ENCODE measurements at regions not wholly inside any gene's neighbourhood (a gene's known extent, or its start where the extent isn't known, plus 50 kb on each side); places are given as distances from the start of the nearest gene placed in this dataset.

DNA sequence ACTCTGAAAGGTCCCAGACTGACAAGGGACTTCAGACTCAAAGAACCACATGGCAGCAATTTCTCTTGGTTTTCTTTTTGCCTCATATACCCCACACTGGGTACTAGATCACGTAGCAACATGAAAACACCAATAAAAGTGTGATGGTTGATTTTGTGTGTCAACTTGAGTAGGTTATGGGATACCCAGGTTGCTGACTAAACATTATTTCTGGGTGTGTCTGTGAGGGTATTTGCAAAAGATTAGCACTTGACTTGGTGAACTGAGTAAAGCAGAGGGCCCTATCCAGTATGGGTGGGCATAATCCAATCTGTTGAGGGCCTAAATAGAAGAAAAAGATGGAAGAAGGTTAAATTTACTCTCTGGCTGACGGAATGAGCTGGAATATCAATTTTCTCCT lies 53.8 kb upstream of the ZNF618 start:
- Histone ChIP-seq H3K36me3 (no peaks in the 10 kb centered on the region), H3K4me1 (no peaks in the 10 kb centered on the region), H3K9me3 (no peaks in the 10 kb centered on the region), H3K4me3 (no peak overlapping the region), H3K27ac (no peak overlapping the region), H3K9ac (ENCODE audit: low read depth in 2 of 2, low read length in 2 of 2) (no peak overlapping the region), H3K27me3 (no peaks in the 10 kb centered on the region)
- intact Hi-C loops (cut with DNase I): no loop called here
- no peak for DNase-seq
- TF ChIP-seq, protein P1, sequence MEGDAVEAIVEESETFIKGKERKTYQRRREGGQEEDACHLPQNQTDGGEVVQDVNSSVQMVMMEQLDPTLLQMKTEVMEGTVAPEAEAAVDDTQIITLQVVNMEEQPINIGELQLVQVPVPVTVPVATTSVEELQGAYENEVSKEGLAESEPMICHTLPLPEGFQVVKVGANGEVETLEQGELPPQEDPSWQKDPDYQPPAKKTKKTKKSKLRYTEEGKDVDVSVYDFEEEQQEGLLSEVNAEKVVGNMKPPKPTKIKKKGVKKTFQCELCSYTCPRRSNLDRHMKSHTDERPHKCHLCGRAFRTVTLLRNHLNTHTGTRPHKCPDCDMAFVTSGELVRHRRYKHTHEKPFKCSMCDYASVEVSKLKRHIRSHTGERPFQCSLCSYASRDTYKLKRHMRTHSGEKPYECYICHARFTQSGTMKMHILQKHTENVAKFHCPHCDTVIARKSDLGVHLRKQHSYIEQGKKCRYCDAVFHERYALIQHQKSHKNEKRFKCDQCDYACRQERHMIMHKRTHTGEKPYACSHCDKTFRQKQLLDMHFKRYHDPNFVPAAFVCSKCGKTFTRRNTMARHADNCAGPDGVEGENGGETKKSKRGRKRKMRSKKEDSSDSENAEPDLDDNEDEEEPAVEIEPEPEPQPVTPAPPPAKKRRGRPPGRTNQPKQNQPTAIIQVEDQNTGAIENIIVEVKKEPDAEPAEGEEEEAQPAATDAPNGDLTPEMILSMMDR (IDR thresholded peaks at IDR 0.05): no peak

DNA sequence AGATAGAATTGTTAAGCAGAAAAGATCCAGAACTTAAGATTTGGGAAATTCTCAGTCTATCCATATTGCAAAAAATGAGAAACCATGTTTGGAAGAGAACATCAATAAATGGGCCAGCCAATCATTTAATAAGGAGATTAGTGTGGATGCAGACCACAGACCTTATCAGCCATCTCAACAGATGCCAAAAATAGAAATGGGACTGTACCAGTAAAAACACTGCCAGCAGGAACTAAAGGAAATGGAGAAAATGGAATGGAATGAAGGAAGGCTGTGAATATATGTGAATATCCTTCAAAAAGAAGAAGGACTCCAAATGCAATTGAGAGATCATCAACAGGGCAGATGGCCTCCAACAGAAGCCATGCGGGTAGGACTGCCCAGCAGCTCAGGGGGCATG lies 52.7 kb upstream of the ZNF618 start:
- Histone ChIP-seq H3K4me1 (no peaks in the 10 kb centered on the region), H3K9me3 (no peaks in the 10 kb centered on the region), H3K27ac (no peak overlapping the region), H3K36me3 (no peaks in the 10 kb centered on the region), H3K27me3 (no peaks in the 10 kb centered on the region), H3K9ac (ENCODE audit: low read depth in 2 of 2, low read length in 2 of 2) (no peak overlapping the region), H3K4me3 (no peak overlapping the region)
- intact Hi-C loops (cut with DNase I): no loop called here
- no peak for DNase-seq
- TF ChIP-seq, protein P1 (IDR thresholded peaks at IDR 0.05): no peak
